ENCODE measurements at regions not wholly inside any gene's neighbourhood (a gene's known extent, or its start where the extent isn't known, plus 50 kb on each side); places are given as distances from the start of the nearest gene placed in this dataset.

- DNase-seq, result no peak
Measured at GRCh38 chr15:97410897-97411575, 549.5 kb upstream of the ARRDC4 start.

DNA sequence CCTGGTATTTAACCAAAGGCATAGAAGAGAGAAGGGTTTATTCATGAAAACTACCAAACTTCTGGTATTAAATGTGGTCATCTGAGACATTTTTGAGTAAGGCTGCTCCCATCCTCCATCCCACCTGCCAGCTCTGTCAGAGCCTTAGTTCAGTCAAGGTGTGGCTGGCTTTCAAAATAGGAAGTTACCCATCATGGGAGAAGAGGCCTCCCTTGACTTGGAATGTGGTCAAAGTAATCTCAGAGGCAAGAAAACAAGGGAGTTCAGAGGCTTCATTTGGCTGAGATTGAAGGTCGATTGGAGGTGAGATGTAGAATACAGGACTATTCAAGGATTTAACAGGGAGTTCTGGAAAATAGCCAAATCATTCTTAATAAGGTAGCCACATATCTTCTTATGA, 540.4 kb upstream of the ARRDC4 start:
- DNase-seq, result no peak

DNA sequence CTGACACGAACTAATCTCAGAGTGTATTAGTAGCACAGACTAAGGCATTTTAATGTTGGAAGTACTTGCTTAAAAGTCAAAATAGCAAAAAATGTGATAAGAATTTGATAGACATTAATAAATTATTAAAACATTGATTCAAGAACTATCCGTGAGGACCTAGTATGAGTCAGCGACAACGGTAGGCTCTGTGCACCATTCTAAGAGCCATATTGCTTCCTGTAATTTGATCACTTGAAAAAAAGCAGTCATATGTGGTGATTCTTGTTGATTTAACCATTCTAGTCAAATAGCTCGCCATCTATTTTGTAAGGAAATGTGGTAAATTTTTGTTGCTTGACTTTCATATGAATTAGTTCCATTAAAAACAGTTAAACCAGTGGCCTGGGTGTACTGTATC, 534.9 kb upstream of the ARRDC4 start:
- DNase-seq, result no peak

DNA sequence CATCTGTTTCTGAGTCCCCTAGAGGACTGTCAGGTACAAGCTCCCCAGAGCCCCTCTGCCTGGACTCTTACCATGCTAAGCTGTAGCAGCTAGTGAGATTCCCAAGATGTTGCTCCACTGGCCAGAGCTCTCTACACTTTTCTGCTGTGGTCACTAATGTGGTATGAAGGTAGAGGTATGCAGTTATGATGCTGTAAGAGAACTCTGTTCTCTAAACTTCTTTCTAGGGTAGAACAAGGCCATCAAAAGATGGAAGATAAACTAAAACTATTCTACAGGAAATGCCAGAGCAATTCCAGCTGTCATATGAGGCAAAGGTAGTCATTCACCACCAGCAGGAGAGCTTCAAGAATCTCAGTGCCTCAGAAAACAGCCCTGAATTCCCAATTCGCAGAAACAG, 517.4 kb upstream of the ARRDC4 start:
- no peak for DNase-seq

GRCh38 chr15:97446138-97446537, 514.4 kb upstream of the ARRDC4 start:
- no peak for DNase-seq

DNA sequence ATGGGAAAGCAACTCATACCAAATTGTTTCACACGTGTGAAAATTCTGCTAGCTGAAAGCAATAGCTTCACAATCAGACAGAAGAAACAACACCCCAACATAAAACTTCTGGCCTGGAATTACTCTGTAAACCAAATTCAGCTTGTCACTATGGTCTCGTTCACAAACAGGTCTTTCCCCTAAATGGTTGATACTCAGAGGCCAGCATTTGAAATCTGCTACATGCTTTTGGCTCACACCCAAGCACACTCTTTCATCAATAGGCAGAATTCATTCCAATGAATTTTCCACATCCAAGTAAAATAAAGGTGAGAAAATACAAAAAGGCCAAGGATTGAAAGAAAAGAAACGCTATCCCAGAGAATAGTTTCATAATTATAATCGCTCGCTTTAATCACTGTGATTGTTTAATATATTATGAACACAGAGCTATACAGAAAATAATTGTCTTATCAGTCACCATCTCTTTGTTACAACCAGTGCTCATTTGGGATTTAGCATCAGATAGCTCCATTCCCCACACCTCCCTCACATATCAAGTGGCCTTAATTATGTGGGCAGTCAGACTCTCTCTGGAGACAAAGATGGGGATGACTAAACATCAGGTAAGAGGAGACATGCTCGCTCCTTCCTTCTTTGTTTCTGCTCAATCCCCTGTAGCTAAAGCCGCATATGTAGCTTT, 503.8 kb upstream of the ARRDC4 start:
- no peak for DNase-seq

GRCh38 chr15:97457203-97457847, 503.2 kb upstream of the ARRDC4 start:
- DNase-seq, result no peak

DNA sequence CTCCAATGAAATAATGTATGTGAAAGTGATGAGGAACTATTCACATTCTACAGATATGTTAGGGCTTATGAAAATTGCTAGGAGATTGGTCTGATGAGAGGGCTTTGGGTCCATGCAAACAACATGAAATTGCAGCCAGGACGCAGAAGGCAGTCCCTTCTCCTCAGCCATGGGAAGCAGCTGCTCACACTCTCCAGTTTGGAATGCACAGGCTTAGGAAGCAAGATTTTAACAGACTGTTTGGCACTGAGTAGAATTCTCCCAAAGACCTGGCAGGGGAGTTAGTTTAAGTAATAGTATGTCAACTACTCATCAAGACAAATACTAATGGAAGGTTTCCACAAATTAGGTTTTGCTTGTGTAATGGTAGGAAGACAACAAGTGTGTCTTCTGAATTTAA, 500.7 kb upstream of the ARRDC4 start:
- no peak for DNase-seq

- DNase-seq, result no peak
Measured at GRCh38 chr15:97461226-97461625, 499.3 kb upstream of the ARRDC4 start.

DNA sequence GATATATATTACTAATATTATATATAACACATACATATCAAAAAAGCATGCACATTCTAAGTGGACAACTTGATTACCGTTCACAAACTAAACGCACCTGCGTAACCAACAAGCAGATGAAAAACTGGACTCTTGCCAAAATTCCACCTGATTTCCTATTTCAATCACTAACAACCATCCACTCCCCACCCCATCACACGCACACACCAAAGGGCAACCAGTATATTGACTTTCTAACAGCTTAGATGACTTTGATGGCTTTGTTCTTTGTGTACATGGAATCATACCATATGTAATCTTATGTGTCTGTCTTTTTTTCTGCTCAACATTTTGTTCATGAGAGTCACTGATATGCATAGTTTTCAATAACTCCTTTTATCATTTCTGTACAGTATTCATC, 496.8 kb upstream of the ARRDC4 start:
- no peak for DNase-seq

DNA sequence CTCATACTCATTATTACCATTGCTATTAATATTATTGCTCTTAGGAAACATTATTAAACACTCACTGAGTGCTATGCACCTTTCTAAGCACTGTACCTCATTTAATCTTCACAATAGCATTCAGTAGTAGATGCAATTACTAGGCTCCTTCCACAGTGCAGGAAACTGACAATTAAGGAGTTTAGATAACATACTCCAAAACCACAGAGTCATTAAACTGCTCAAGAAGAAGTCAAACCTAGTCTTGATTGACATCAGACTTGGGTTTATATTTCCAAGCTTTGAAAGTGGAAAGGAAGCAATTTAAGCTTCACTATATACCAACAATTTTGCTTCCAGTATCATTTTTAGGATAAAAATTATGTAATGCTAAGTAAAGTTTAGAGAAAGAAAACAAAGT, 490.1 kb upstream of the ARRDC4 start:
- DNase-seq, result no peak

- DNase-seq, result no peak
Measured at GRCh38 chr15:97473627-97474026, 486.9 kb upstream of the ARRDC4 start.

DNA sequence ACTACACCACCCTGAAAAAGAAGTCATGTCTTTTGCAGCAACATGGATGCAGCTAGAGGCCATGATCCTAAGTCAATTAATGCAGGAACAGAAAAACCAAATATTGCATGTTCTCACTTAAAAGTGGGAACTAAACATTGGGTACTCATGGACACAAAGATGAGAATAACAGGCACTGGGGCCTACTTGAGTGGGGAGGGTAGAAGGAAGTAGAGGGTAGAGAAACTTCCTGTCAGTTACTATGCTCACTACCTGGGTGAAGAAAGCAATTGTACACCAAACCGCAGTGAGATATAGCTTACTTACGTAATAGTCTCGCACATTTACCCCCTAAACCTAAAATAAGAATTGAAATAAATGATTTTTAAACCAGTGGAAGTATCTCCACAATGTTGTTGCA, 480.5 kb upstream of the ARRDC4 start:
- DNase-seq, result no peak

DNA sequence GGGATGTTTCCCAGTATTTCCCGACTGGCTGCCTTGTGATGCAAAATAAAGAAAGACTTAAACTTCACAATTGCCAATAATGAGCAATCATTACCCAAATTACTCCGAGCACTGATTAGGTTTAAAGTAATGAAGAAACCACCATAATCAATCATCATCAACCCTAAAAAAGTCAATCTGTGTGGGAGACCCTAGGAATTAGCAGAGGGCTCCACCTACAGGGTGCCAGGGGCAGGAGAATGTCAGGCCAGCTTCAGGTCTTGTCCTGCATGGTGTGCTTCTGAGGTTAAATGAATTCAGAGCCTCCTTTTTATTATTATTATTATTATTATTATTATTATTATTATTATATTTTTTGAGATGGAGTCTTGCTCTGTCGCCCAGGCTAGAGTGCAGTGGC, 478.0 kb upstream of the ARRDC4 start:
- no peak for DNase-seq

DNA sequence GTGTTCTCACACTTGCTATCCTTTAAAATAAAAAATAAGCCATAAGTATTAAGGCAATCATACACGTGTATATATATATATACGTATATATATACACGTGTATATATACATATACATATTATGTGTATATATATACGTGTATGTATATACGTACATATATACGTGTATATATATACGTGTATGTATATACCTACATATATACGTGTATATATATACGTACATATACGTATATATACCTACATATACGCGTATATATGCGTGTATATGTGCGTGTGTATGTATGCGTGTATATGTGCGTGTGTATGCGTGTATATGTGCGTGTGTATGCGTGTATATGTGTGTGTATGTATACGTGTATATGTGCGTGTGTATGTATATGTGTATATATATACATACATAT, 477.3 kb upstream of the ARRDC4 start:
- DNase-seq, result no peak

DNA sequence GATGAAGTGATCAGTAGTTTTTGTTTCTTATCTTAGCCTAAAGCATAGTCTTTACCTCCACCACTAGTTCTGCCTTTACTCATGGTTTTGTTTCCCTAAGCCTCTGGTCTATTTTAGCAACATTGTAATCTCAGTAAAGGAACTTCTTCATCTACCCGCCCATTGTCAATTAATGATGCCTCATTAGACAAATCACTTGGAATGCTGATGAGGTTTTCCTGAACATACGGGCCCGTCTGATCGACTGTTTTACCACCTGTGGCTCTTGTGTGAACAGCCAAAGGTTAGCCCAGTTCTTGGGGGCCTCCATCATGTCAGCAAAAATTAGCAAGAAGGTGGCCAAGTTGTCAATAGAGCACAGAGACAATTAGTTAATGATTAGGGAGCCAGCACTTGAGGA, 470.1 kb upstream of the ARRDC4 start:
- no peak for DNase-seq

DNA sequence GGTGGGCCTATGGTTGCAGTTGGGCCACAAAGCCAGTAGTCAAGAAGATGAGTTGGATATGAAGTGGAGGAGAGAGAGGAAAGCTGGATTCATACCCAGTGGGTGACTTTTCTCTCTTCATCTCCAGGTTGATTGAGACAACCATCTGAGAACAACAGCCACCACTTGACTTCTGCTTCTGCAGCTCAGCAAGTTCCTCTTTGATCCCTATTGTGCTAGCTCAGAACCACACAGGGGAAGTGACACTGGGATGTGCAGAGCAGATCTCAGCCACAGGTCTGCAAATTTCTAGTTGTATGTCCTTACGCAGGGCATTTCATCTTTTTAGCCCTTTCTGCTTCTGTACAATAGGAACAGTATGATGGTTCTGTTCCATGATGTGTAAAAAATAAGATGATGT, 459.2 kb upstream of the ARRDC4 start:
- DNase-seq, result peak; percentile 43

DNA sequence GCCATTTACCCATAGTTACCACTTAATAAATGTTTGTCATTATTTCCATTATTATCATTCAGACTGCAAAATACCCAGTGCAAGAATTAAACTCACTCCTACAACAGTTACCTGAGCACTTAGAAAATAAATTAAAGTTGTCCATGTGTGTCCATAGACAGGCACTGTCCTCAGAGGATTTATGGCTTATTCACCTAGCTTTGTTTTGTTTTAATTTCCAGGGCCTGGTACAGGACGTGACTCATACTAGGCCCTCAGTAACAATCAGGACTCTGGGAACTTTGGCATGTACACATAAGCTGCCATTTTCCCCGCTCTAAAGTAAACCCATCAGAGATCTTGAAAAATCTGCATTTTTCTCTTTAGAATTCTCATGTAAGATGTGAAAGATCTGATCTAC, 458.5 kb upstream of the ARRDC4 start:
- DNase-seq, result no peak

DNA sequence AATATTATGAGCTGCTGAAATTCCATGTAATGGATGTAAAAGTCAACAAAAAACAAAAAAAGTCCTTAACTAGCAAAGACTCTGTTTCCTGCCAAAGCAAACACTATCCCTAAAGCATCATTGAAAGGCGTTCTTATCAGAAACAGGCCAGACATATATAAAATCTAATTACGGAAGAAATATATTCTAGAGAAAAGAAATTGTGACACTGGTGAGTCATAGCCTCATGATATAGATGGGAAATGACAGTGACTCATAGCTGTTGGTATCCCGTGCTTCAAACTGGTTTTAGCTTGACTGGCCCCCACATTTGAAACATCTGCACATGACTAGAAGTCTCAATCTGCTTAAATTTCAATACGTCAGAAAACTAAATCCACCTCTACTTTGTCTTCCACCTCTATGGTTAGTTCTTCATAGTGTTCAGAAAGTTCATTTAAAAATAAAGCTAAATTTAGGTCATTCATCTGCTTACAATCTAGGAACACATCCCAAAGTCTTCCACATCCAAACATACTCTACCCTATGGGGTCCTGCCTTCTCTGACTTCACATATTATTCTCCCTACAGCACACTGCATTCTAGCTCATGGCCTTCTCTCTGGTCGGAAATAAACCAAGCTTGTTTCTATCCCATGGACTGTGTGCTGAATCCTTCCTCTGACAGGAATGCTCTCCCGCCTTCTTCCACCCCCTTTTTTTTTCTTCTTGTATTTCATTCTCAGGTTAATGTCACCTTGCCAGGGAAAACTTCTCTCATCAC, 456.3 kb upstream of the ARRDC4 start:
- no peak for DNase-seq

DNA sequence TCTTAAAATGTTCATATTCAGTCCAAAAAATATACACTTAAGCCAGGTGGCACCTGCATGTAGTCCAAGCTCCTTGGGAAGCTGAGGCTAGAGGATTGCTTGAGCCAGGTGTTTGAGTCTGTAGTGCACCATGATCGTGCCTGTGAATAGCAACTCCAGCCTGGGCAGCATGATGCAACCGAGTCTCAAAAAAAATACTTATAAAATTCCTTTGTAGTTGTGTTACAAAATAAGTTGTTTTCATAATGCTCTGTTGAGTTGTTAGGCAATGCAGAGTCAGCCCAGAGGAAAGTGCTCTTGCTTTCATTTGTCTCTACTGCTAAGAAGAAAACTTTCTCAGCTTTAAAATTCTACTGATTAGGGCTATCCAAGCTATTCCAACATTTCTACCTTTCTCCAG, 442.8 kb upstream of the ARRDC4 start:
- no peak for DNase-seq

GRCh38 chr15:97520689-97521088, 439.8 kb upstream of the ARRDC4 start:
- no peak for DNase-seq

- no peak for DNase-seq
Measured at GRCh38 chr15:97521381-97522285, 438.9 kb upstream of the ARRDC4 start.

DNA sequence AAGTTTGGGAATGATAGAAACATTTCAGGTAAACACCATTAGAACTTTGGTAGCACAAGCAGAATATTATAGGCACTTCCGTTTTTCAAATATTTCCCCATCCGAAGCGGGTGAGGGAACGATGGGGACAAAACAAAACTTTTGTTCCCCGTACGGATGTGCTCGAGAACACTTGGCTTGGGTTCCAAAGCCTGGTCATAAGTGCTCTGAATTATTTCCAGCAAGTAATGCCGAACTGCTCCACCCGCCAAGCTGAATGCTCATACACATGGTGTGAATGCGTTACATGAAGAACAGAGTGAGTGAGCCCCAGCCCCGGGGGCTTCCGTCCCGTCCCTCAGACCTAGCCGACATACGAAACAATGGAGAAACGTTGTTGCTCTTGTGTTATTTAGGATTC, 438.2 kb upstream of the ARRDC4 start:
- DNase-seq, result no peak
